ENCODE measurements at regions not wholly inside any gene's neighbourhood (a gene's known extent, or its start where the extent isn't known, plus 50 kb on each side); places are given as distances from the start of the nearest gene placed in this dataset.

- Histone ChIP-seq H3K27ac (no peak overlapping the region), H3K9me3 (no peaks in the 10 kb centered on the region), H3K36me3 (no peaks in the 10 kb centered on the region), H3K27me3 (no peaks in the 10 kb centered on the region), H3K4me1 (no peaks in the 10 kb centered on the region), H3K4me3 (no peak overlapping the region)
- intact Hi-C loops (cut with DNase I), result no loop called here
- WGBS (ENCODE audit: insufficient coverage, low coverage, low lambda C conversion rate, missing lambda C conversion rate), result 55% methylated on average over 5 of the region's 5 CpGs
- DNase-seq (no peak), ATAC-seq (no peak)
- TF ChIP-seq POLR2A (IDR thresholded peaks at IDR 0.05), result no peak
- TF ChIP-seq CTCF (IDR thresholded peaks at IDR 0.05), result no peak
Measured at GRCh38 chr14:56065621-56066290, 52.5 kb upstream of the PELI2 start.
